ENCODE measurements at regions not wholly inside any gene's neighbourhood (a gene's known extent, or its start where the extent isn't known, plus 50 kb on each side); places are given as distances from the start of the nearest gene placed in this dataset.
"Not testable (repeated sequence)": the region's sequence is repeated elsewhere in the genome, so short reads cannot be mapped to it uniquely, and the experiment has no call there.

DNA sequence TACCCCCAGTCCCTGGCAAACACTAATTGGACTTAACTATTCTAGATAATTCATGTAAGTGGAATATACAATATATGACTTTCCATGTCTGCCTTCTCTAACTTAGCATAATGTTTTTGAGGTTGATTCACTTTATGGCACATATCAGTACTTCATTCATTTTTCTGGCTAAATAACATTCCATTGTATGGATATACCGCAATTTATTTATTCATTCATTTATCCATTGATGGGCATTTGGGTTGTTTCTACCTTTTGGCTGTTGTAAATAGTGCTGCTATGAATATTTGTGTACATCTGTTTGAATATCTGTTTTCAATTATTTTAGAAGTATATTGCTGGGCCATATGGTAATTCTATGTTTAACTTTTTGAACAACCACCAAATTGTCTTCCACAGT, 616.3 kb downstream of the UTRN start:
- peaks cover 19% of the 10 kb centered on the region for H3K27me3 Mint-ChIP-seq
- H3K9me3 Mint-ChIP-seq = peaks cover 14% of the 10 kb centered on the region
- H3K4me3 Mint-ChIP-seq = no peak overlapping the region
- peaks cover 6% of the 10 kb centered on the region for H3K36me3 Mint-ChIP-seq (ENCODE audit: low read depth)
- no peak overlapping the region for H3K27ac Mint-ChIP-seq
- H3K4me1 Mint-ChIP-seq (ENCODE audit: low read depth) = peaks cover 5% of the 10 kb centered on the region

DNA sequence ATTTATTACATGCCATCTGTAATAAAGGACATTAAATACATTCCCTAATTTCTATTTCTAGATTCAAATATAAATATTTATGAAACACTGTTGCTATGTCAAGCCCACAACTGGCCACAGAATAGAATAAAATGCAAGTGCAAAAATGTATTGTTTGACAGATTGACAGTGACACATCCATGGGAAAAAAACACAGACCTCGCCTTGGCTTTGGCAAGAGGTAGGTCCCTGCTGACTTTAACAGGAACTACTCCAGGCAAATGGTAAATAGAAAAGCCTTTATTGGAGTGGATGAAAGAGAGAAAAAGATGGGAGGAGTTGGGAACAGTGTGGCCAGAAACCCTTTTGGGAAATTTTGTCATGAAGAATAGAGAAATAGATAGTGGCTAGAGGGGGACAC, 622.9 kb downstream of the UTRN start:
- Mint-ChIP-seq H3K4me1 (ENCODE audit: low read depth) (peaks cover 4% of the 10 kb centered on the region), H3K27me3 (peaks cover 15% of the 10 kb centered on the region), H3K9me3 (peaks cover 2% of the 10 kb centered on the region), H3K4me3 (no peak overlapping the region), H3K27ac (no peak overlapping the region), H3K36me3 (ENCODE audit: low read depth) (peaks cover 2% of the 10 kb centered on the region)

DNA sequence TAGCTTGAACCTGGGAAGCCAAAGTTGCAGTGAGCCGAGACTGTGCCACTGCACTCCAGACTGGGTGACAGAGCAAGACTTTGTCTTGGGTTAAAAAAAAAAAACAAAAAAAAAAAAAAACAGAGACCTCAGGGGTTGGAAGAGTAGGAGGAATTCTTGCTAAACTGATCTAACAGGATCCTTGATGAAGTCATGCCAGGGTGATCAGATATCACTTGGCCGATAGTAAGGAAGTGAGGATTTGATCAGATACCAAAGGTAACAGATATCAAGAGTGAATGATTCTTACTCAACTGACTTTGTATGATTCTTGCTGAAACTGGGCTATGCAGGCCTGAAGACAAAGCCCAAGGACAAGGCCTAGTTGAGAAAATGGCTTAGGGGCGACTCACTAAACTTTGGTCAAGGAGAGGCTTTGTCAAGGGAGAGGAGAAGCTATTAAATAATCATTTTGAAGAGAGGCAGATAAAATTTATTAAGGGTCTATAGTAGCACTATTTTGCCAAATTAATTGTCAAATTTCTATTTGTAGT, 624.7 kb downstream of the UTRN start:
- peaks cover 5% of the 10 kb centered on the region for H3K27me3 Mint-ChIP-seq
- no peak overlapping the region for H3K27ac Mint-ChIP-seq
- H3K4me3 Mint-ChIP-seq = no peak overlapping the region
- no peaks in the 10 kb centered on the region for H3K36me3 Mint-ChIP-seq (ENCODE audit: low read depth)
- no peaks in the 10 kb centered on the region for H3K9me3 Mint-ChIP-seq
- peaks cover 4% of the 10 kb centered on the region for H3K4me1 Mint-ChIP-seq (ENCODE audit: low read depth)

GRCh38 chr6:144911322-144911721, 626.2 kb downstream of the UTRN start:
- H3K4me3 Mint-ChIP-seq = no peak overlapping the region
- no peaks in the 10 kb centered on the region for H3K36me3 Mint-ChIP-seq (ENCODE audit: low read depth)
- H3K4me1 Mint-ChIP-seq (ENCODE audit: low read depth) = peaks cover 4% of the 10 kb centered on the region
- H3K27ac Mint-ChIP-seq = no peak overlapping the region
- H3K27me3 Mint-ChIP-seq = peaks cover 11% of the 10 kb centered on the region
- no peaks in the 10 kb centered on the region for H3K9me3 Mint-ChIP-seq

DNA sequence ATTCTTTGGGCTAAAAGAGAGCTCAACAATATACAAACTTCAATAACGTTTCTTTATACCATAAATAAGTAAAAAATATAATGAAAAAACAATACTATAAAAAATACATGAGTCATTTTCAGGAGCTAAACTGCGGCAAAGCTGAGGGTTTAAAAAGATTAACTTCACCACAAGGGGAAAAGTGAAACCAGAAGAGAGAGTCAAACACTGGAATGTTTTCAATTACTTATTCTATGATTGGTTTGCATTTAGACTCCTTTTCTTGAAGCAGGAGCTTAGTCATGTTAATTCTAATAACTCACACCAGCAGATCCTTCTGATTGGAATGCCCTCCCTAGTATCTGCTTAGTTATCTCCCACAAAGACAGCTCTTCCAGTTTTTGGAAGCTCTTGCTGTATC, 627.3 kb downstream of the UTRN start:
- Mint-ChIP-seq H3K27ac (no peak overlapping the region), H3K9me3 (no peaks in the 10 kb centered on the region), H3K27me3 (peaks cover 11% of the 10 kb centered on the region), H3K4me1 (ENCODE audit: low read depth) (peaks cover 4% of the 10 kb centered on the region), H3K36me3 (ENCODE audit: low read depth) (no peaks in the 10 kb centered on the region), H3K4me3 (no peak overlapping the region)

DNA sequence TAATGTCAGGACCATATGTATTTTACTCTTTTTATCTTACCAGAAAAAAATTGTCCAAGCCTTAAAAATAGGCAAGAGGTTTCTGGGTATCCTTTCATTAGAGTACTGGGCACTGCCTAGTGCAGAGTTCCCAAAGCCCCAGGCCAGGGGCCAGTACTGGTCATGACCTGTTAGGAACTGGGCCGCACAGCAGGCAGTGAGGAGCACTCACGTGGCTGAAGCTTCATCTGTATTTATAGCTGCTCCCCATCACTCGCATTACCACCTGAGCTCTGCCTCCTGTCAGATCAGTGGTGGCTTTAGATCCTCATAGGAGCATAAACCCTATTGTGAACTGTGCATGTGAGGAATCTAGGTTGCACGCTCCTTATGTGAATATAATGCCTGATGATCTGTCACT, 632.9 kb downstream of the UTRN start:
- Mint-ChIP-seq H3K4me3 (no peak overlapping the region), H3K4me1 (ENCODE audit: low read depth) (no peaks in the 10 kb centered on the region), H3K27ac (no peak overlapping the region), H3K36me3 (ENCODE audit: low read depth) (no peaks in the 10 kb centered on the region), H3K27me3 (peaks cover 11% of the 10 kb centered on the region), H3K9me3 (no peaks in the 10 kb centered on the region)

GRCh38 chr6:144919560-144919959, 634.4 kb downstream of the UTRN start:
- Mint-ChIP-seq H3K27me3 (peaks cover 11% of the 10 kb centered on the region), H3K4me3 (no peak overlapping the region), H3K4me1 (ENCODE audit: low read depth) (no peaks in the 10 kb centered on the region), H3K36me3 (ENCODE audit: low read depth) (no peaks in the 10 kb centered on the region), H3K9me3 (no peaks in the 10 kb centered on the region), H3K27ac (no peak overlapping the region)

DNA sequence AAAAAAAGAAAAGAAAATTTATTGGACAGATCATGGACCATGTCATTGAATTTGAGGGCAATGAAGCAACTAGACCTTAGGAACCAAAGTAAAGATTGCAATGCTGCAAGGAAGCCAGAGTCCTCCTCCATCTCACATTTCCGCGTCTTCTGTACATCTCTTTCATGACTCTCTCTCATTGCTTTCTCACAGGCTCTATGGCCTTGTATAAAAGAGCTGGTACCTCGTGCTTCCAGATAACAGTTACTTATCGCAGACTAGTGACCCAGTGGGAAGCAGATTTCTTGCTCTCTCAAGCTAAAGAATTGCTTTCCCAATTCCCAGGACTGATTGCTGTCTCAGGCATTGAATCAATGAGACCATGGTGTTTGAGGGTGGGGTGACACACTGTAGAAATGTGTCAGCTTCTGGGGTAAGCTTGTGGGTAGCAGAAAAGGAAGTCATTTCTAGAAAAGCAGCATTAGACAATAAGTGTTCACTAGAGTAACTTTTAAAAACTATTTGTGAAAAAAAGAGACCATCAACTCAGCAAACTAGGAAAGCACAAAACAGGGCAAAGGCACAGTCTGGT, 635.3 kb downstream of the UTRN start:
- Mint-ChIP-seq H3K27ac (no peak overlapping the region), H3K4me3 (no peak overlapping the region)

DNA sequence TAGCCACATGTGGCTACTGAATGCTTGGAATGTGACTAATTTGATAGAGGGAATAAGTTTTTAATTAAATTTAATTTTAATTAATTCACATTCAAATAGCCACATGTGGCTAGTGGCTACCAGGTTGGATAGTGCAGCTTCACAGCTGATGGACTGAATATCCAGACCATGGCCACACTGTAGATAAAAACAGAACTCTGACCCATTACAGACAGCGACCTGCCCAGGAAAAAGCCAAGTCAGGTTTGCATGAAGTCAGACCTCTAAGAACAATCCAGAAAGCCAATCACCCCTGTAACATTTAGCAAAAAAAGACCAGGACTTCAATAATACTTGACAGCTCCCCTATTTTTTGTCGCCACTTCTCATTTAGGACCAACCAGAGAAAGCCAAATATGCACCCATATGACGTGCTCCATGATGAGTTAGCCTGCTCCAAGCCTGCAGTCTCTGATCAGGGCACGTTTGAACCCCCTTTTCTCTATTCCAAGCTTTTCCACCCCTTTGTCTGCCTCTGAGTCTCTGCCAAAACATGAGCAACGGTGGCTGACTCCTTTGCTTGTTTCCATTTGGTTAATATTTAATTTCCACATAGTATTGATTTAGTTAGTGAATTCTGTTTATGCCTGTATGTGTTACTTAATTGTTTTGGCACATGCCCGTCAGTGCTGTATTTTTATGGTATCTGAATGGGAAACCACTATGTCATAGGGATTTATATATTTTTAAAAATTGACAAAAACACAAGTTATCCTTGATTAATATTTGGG, 636.3 kb downstream of the UTRN start:
- Mint-ChIP-seq H3K36me3 (ENCODE audit: low read depth) (no peaks in the 10 kb centered on the region), H3K27ac (no peak overlapping the region), H3K4me3 (no peak overlapping the region), H3K9me3 (no peaks in the 10 kb centered on the region), H3K27me3 (peaks cover 5% of the 10 kb centered on the region), H3K4me1 (ENCODE audit: low read depth) (no peaks in the 10 kb centered on the region)

More for the DNA sequence above, 635.3 kb downstream of the UTRN start:
- no peaks in the 10 kb centered on the region for H3K4me1 Mint-ChIP-seq (ENCODE audit: low read depth)
- no peaks in the 10 kb centered on the region for H3K36me3 Mint-ChIP-seq (ENCODE audit: low read depth)
- peaks cover 11% of the 10 kb centered on the region for H3K27me3 Mint-ChIP-seq
- H3K9me3 Mint-ChIP-seq = no peaks in the 10 kb centered on the region

GRCh38 chr6:144922120-144922722, 637.1 kb downstream of the UTRN start:
- peaks cover 4% of the 10 kb centered on the region for H3K27me3 Mint-ChIP-seq
- H3K4me1 Mint-ChIP-seq (ENCODE audit: low read depth) = no peaks in the 10 kb centered on the region
- H3K27ac Mint-ChIP-seq = no peak overlapping the region
- H3K9me3 Mint-ChIP-seq = no peaks in the 10 kb centered on the region
- no peak overlapping the region for H3K4me3 Mint-ChIP-seq
- H3K36me3 Mint-ChIP-seq (ENCODE audit: low read depth) = no peaks in the 10 kb centered on the region

GRCh38 chr6:144922771-144923490, 637.8 kb downstream of the UTRN start:
- not testable (repeated sequence) for H3K4me1 Mint-ChIP-seq (ENCODE audit: low read depth); H3K9me3 Mint-ChIP-seq; H3K36me3 Mint-ChIP-seq (ENCODE audit: low read depth); H3K27me3 Mint-ChIP-seq; H3K4me3 Mint-ChIP-seq; H3K27ac Mint-ChIP-seq

GRCh38 chr6:144923491-144923787, 638.3 kb downstream of the UTRN start:
- not testable (repeated sequence) for H3K27me3 Mint-ChIP-seq; H3K4me3 Mint-ChIP-seq; H3K27ac Mint-ChIP-seq; H3K9me3 Mint-ChIP-seq; H3K4me1 Mint-ChIP-seq (ENCODE audit: low read depth); H3K36me3 Mint-ChIP-seq (ENCODE audit: low read depth)

DNA sequence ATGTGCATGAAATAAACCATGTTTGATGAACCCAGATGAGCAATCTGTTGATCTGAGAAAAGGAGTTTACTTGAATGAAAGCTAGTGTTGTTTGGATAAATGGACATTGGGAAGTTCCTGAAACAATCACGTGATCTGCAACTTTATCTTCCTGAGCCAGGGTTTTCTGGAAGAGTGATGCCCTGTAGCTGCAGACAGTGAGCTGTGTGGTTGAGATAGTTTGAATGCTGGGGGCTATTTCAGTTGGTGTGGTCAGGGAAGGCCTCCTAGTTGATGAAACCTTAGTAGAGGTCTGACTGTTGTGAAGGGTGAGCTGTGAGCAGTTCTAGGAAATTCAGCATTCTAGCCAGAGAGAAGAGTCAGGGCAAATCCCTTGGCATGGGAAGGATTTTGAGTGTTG, 643.7 kb downstream of the UTRN start:
- Mint-ChIP-seq H3K27me3 (no peaks in the 10 kb centered on the region), H3K4me1 (ENCODE audit: low read depth) (no peaks in the 10 kb centered on the region), H3K36me3 (ENCODE audit: low read depth) (no peaks in the 10 kb centered on the region), H3K27ac (no peak overlapping the region), H3K9me3 (no peaks in the 10 kb centered on the region), H3K4me3 (no peak overlapping the region)

- H3K4me3 Mint-ChIP-seq = no peak overlapping the region
- H3K27ac Mint-ChIP-seq = no peak overlapping the region
- no peaks in the 10 kb centered on the region for H3K9me3 Mint-ChIP-seq
- H3K36me3 Mint-ChIP-seq (ENCODE audit: low read depth) = no peaks in the 10 kb centered on the region
- no peaks in the 10 kb centered on the region for H3K4me1 Mint-ChIP-seq (ENCODE audit: low read depth)
- H3K27me3 Mint-ChIP-seq = peaks cover 4% of the 10 kb centered on the region
These were observed 644.1 kb downstream of the UTRN start for GRCh38 chr6:144929262-144929661.
